ENCODE measurements at regions not wholly inside any gene's neighbourhood (a gene's known extent, or its start where the extent isn't known, plus 50 kb on each side); places are given as distances from the start of the nearest gene placed in this dataset.

GRCh38 chr1:73635021-73635420 is 563.0 kb downstream of the LRRIQ3 start:
- no peak overlapping the region for H3K4ac ChIP-seq (ENCODE audit: low read depth, low read length)
- H3K4me1 ChIP-seq (ENCODE audit: control insufficient read depth in 1 of 2, insufficient read depth in 2 of 2, low read length in 2 of 2): no peaks in the 10 kb centered on the region
- H3K79me1 ChIP-seq (ENCODE audit: low read length): no peaks in the 10 kb centered on the region
- no peak overlapping the region for H3K4me2 ChIP-seq (ENCODE audit: low read length)
- H3K27ac ChIP-seq (ENCODE audit: low read depth, low read length): no peak overlapping the region
- no peak overlapping the region for H3K18ac ChIP-seq (ENCODE audit: low read length)
- no peak overlapping the region for H3K23ac ChIP-seq (ENCODE audit: low read length)
- H2AFZ ChIP-seq (ENCODE audit: insufficient read depth, low read length, poor library complexity): no peak overlapping the region
- no peak overlapping the region for H2AK5ac ChIP-seq (ENCODE audit: low read length)
- no peak for DNase-seq
- no peak overlapping the region for H4K8ac ChIP-seq (ENCODE audit: low read depth, low read length)
- no peaks in the 10 kb centered on the region for H3K27me3 ChIP-seq (ENCODE audit: insufficient read depth, low read length)
- WGBS (ENCODE audit: extremely low coverage, insufficient coverage, insufficient read length): no CpG with 5 or more reads among the region's 3 CpGs
- no peaks in the 10 kb centered on the region for H3K79me2 ChIP-seq (ENCODE audit: control insufficient read depth, insufficient read depth, low read length, poor library complexity)
- no peak overlapping the region for H3K4me3 ChIP-seq (ENCODE audit: low read depth, low read length)
- no peak overlapping the region for H2BK5ac ChIP-seq (ENCODE audit: low read depth, low read length, poor library complexity)
- no peak overlapping the region for H4K12ac ChIP-seq (ENCODE audit: low read depth, low read length)
- H3K36me3 ChIP-seq (ENCODE audit: control insufficient read depth in 1 of 2, insufficient read depth in 2 of 2, low read length in 2 of 2): no peaks in the 10 kb centered on the region
- H2BK120ac ChIP-seq (ENCODE audit: insufficient read depth, low read length, poor library complexity): no peak overlapping the region
- H3K9me3 ChIP-seq (ENCODE audit: insufficient read depth, low read depth, low read length): no peaks in the 10 kb centered on the region
- no peak overlapping the region for H2BK12ac ChIP-seq (ENCODE audit: low read length)
- H4K91ac ChIP-seq (ENCODE audit: low read depth, low read length): no peak overlapping the region
- H3K9ac ChIP-seq (ENCODE audit: low read length): no peak overlapping the region
- H3K14ac ChIP-seq (ENCODE audit: low read length): no peak overlapping the region

- no peak overlapping the region for H2AK5ac ChIP-seq (ENCODE audit: low read length)
Measured at GRCh38 chr1:73627723-73628122, 570.3 kb downstream of the LRRIQ3 start.

GRCh38 chr1:73626326-73626725 is 571.6 kb downstream of the LRRIQ3 start:
- H3K4me2 ChIP-seq (ENCODE audit: low read length): no peak overlapping the region
- no peak overlapping the region for H2BK5ac ChIP-seq (ENCODE audit: low read depth, low read length, poor library complexity)
- no peak overlapping the region for H2BK12ac ChIP-seq (ENCODE audit: low read length)
- H3K27me3 ChIP-seq (ENCODE audit: insufficient read depth, low read length): no peaks in the 10 kb centered on the region
- H2BK120ac ChIP-seq (ENCODE audit: insufficient read depth, low read length, poor library complexity): no peak overlapping the region
- H3K27ac ChIP-seq (ENCODE audit: low read depth, low read length): no peak overlapping the region
- H3K9me3 ChIP-seq (ENCODE audit: insufficient read depth, low read depth, low read length): peaks cover 3% of the 10 kb centered on the region
- no peak overlapping the region for H2AFZ ChIP-seq (ENCODE audit: insufficient read depth, low read length, poor library complexity)
- no peak overlapping the region for H4K91ac ChIP-seq (ENCODE audit: low read depth, low read length)
- no peak overlapping the region for H3K14ac ChIP-seq (ENCODE audit: low read length)
- no peak for DNase-seq
- H3K4me1 ChIP-seq (ENCODE audit: control insufficient read depth in 1 of 2, insufficient read depth in 2 of 2, low read length in 2 of 2): no peaks in the 10 kb centered on the region
- WGBS (ENCODE audit: extremely low coverage, insufficient coverage, insufficient read length): no CpG with 5 or more reads among the region's 1 CpG
- H3K79me1 ChIP-seq (ENCODE audit: low read length): no peaks in the 10 kb centered on the region
- no peak overlapping the region for H3K18ac ChIP-seq (ENCODE audit: low read length)
- no peak overlapping the region for H3K4me3 ChIP-seq (ENCODE audit: low read depth, low read length)
- no peak overlapping the region for H2AK5ac ChIP-seq (ENCODE audit: low read length)
- H3K23ac ChIP-seq (ENCODE audit: low read length): no peak overlapping the region
- no peak overlapping the region for H3K4ac ChIP-seq (ENCODE audit: low read depth, low read length)
- no peak overlapping the region for H4K12ac ChIP-seq (ENCODE audit: low read depth, low read length)
- H3K36me3 ChIP-seq (ENCODE audit: control insufficient read depth in 1 of 2, insufficient read depth in 2 of 2, low read length in 2 of 2): no peaks in the 10 kb centered on the region
- H3K9ac ChIP-seq (ENCODE audit: low read length): no peak overlapping the region
- H4K8ac ChIP-seq (ENCODE audit: low read depth, low read length): no peak overlapping the region
- no peaks in the 10 kb centered on the region for H3K79me2 ChIP-seq (ENCODE audit: control insufficient read depth, insufficient read depth, low read length, poor library complexity)

More at GRCh38 chr1:73627723-73628122, 570.3 kb downstream of the LRRIQ3 start:
- no peaks in the 10 kb centered on the region for H3K36me3 ChIP-seq (ENCODE audit: control insufficient read depth in 1 of 2, insufficient read depth in 2 of 2, low read length in 2 of 2)
- H4K12ac ChIP-seq (ENCODE audit: low read depth, low read length): no peak overlapping the region
- H3K4me2 ChIP-seq (ENCODE audit: low read length): no peak overlapping the region
- H3K9ac ChIP-seq (ENCODE audit: low read length): no peak overlapping the region
- DNase-seq: no peak
- no peak overlapping the region for H2AFZ ChIP-seq (ENCODE audit: insufficient read depth, low read length, poor library complexity)
- no peak overlapping the region for H3K4ac ChIP-seq (ENCODE audit: low read depth, low read length)
- H3K9me3 ChIP-seq (ENCODE audit: insufficient read depth, low read depth, low read length): peaks cover 3% of the 10 kb centered on the region
- no peak overlapping the region for H2BK5ac ChIP-seq (ENCODE audit: low read depth, low read length, poor library complexity)
- no peaks in the 10 kb centered on the region for H3K79me1 ChIP-seq (ENCODE audit: low read length)
- H3K27me3 ChIP-seq (ENCODE audit: insufficient read depth, low read length): no peaks in the 10 kb centered on the region
- H2BK12ac ChIP-seq (ENCODE audit: low read length): no peak overlapping the region
- H4K8ac ChIP-seq (ENCODE audit: low read depth, low read length): no peak overlapping the region
- no peak overlapping the region for H3K23ac ChIP-seq (ENCODE audit: low read length)
- no peak overlapping the region for H2BK120ac ChIP-seq (ENCODE audit: insufficient read depth, low read length, poor library complexity)
- no peaks in the 10 kb centered on the region for H3K4me1 ChIP-seq (ENCODE audit: control insufficient read depth in 1 of 2, insufficient read depth in 2 of 2, low read length in 2 of 2)
- no peak overlapping the region for H3K4me3 ChIP-seq (ENCODE audit: low read depth, low read length)
- no peak overlapping the region for H3K14ac ChIP-seq (ENCODE audit: low read length)
- H3K27ac ChIP-seq (ENCODE audit: low read depth, low read length): no peak overlapping the region
- H3K18ac ChIP-seq (ENCODE audit: low read length): no peak overlapping the region
- no peak overlapping the region for H4K91ac ChIP-seq (ENCODE audit: low read depth, low read length)
- no peaks in the 10 kb centered on the region for H3K79me2 ChIP-seq (ENCODE audit: control insufficient read depth, insufficient read depth, low read length, poor library complexity)

- Histone ChIP-seq H3K4ac (ENCODE audit: low read depth, low read length) (no peak overlapping the region), H3K9me3 (ENCODE audit: insufficient read depth, low read depth, low read length) (peaks cover 3% of the 10 kb centered on the region), H2AFZ (ENCODE audit: insufficient read depth, low read length, poor library complexity) (no peak overlapping the region), H3K14ac (ENCODE audit: low read length) (no peak overlapping the region), H2AK5ac (ENCODE audit: low read length) (no peak overlapping the region), H2BK5ac (ENCODE audit: low read depth, low read length, poor library complexity) (no peak overlapping the region), H3K23ac (ENCODE audit: low read length) (no peak overlapping the region), H2BK12ac (ENCODE audit: low read length) (no peak overlapping the region), H3K79me1 (ENCODE audit: low read length) (no peaks in the 10 kb centered on the region), H3K36me3 (ENCODE audit: control insufficient read depth in 1 of 2, insufficient read depth in 2 of 2, low read length in 2 of 2) (no peaks in the 10 kb centered on the region), H3K4me1 (ENCODE audit: control insufficient read depth in 1 of 2, insufficient read depth in 2 of 2, low read length in 2 of 2) (no peaks in the 10 kb centered on the region), H3K27me3 (ENCODE audit: insufficient read depth, low read length) (no peaks in the 10 kb centered on the region), H3K79me2 (ENCODE audit: control insufficient read depth, insufficient read depth, low read length, poor library complexity) (no peaks in the 10 kb centered on the region), H3K27ac (ENCODE audit: low read depth, low read length) (no peak overlapping the region), H3K4me2 (ENCODE audit: low read length) (no peak overlapping the region), H4K8ac (ENCODE audit: low read depth, low read length) (no peak overlapping the region), H3K9ac (ENCODE audit: low read length) (no peak overlapping the region), H4K12ac (ENCODE audit: low read depth, low read length) (no peak overlapping the region), H3K4me3 (ENCODE audit: low read depth, low read length) (no peak overlapping the region), H2BK120ac (ENCODE audit: insufficient read depth, low read length, poor library complexity) (no peak overlapping the region), H3K18ac (ENCODE audit: low read length) (no peak overlapping the region), H4K91ac (ENCODE audit: low read depth, low read length) (no peak overlapping the region)
- no CpG with 5 or more reads among the region's 1 CpG for WGBS (ENCODE audit: extremely low coverage, insufficient coverage, insufficient read length)
- no peak for DNase-seq
Measured at GRCh38 chr1:73623946-73624345, 574.0 kb downstream of the LRRIQ3 start.
